HG02884 (cell line): ENCODE measurements at regions not wholly inside any gene's neighbourhood (a gene's known extent, or its start where the extent isn't known, plus 50 kb on each side); places are given as distances from the start of the nearest gene placed in this dataset.

Source experiments
- ATAC-seq: cut with Tn5 transposase; IDR thresholded peaks from one replicate; pipeline ENCODE4 v1.9.1; 2021; ENCODE audit warnings: mild to moderate bottlenecking, moderate library complexity; ENCODE audit not compliant: unreplicated experiment

- no peak for ATAC-seq
Measured at GRCh38 chr7:130910949-130911944, 177.2 kb upstream of the KLF14 start.

GRCh38 chr7:130912082-130912861 is 178.3 kb upstream of the KLF14 start:
- ATAC-seq = no peak

- peak; percentile 83 for ATAC-seq
Measured at GRCh38 chr7:130912862-130913638, 179.0 kb upstream of the KLF14 start.

GRCh38 chr7:130913639-130914553 is 179.9 kb upstream of the KLF14 start:
- ATAC-seq = no peak

- no peak for ATAC-seq
Measured at GRCh38 chr7:130914554-130915294, 180.7 kb upstream of the KLF14 start.

GRCh38 chr7:130917669-130918128 is 183.7 kb upstream of the KLF14 start:
- no peak for ATAC-seq

GRCh38 chr7:130918129-130919052 is 184.4 kb upstream of the KLF14 start:
- ATAC-seq = no peak

- ATAC-seq = no peak
Measured at GRCh38 chr7:130919316-130920103, 185.5 kb upstream of the KLF14 start.

- ATAC-seq = no peak
Measured at GRCh38 chr7:130920122-130920521, 186.1 kb upstream of the KLF14 start.

GRCh38 chr7:130921391-130922180 is 187.6 kb upstream of the KLF14 start:
- no peak for ATAC-seq

- no peak for ATAC-seq
Measured at GRCh38 chr7:130922206-130923112, 188.5 kb upstream of the KLF14 start.

GRCh38 chr7:130923365-130923764 is 189.4 kb upstream of the KLF14 start:
- no peak for ATAC-seq

- ATAC-seq = no peak
Measured at GRCh38 chr7:130923930-130924329, 189.9 kb upstream of the KLF14 start.

GRCh38 chr7:130925136-130925794 is 191.3 kb upstream of the KLF14 start:
- no peak for ATAC-seq
